GM23248 (cell line): ENCODE measurements at regions not wholly inside any gene's neighbourhood (a gene's known extent, or its start where the extent isn't known, plus 50 kb on each side); places are given as distances from the start of the nearest gene placed in this dataset.

Source experiments
- EZH2 ChIP-seq: fragments of 200-600 bp; sonication (generic); IDR thresholded peaks from 2 replicates; pipeline ENCODE4 v1.6.1; 2018; ENCODE audit warnings: antibody characterized with exemption, mild to moderate bottlenecking; ENCODE audit not compliant: insufficient read depth, poor library complexity, severe bottlenecking
- EZH2phosphoT487 ChIP-seq: fragments of 200-600 bp; sonication (generic); IDR thresholded peaks from 2 replicates; pipeline ENCODE4 v1.6.1; 2018; ENCODE audit warnings: antibody characterized with exemption, moderate library complexity, mild to moderate bottlenecking, low read depth; ENCODE audit not compliant: insufficient read depth

GRCh38 chr15:69750253-69750652 is 297.6 kb downstream of the RPLP1 start:
- TF ChIP-seq EZH2 (no peak), EZH2phosphoT487 (no peak)
